CD4-positive, alpha-beta T cell (primary cell): ENCODE measurements at regions not wholly inside any gene's neighbourhood (a gene's known extent, or its start where the extent isn't known, plus 50 kb on each side); places are given as distances from the start of the nearest gene placed in this dataset.

Experiments used
- ATAC-seq: fragments of 200-7000 bp; cut with Tn5 transposase; one replicate; pipeline ENCODE4 v1.10.0; 2022; ENCODE audit warnings: mild to moderate bottlenecking; ENCODE audit not compliant: poor library complexity
- CTCF ChIA-PET: fragments of 350-600 bp; sonication (Branson Sonifier 250); formaldehyde crosslinking; loops from one replicate; lab custom pipeline; 2021; ENCODE audit warnings: antibody characterized with exemption, inconsistent platforms; lab: Charles Lee
- POLR2A ChIA-PET: fragments of 350-600 bp; sonication (Branson Sonifier 250); formaldehyde crosslinking; loops from one replicate; lab custom pipeline; 2021; ENCODE audit warnings: antibody characterized with exemption, inconsistent platforms; lab: Charles Lee
- DNase-seq, 14 experiments: peaks; one replicate each; pipeline ENCODE4 v3.0.0-alpha.2; 2013 to 2020; ENCODE audit warnings: mixed read lengths in 2 of 14
- H3K27ac ChIP-seq, 2 donors: one replicate each; pipeline versions ENCODE4 v1.5.1 to v1.7.0; 2013; ENCODE audit warnings: low read length in 2 of 2, low read depth in 1 of 2, mild to moderate bottlenecking in 1 of 2
- H3K27me3 ChIP-seq, 2 experiments: 1 replicate in 1 of 2; 2 replicates in 1 of 2; pipeline versions ENCODE4 v1.6.1 to v1.7.0; 2013; ENCODE audit warnings: low read length in 2 of 2, control low read depth in 1 of 2, mild to moderate bottlenecking in 1 of 2, moderate library complexity in 1 of 2; ENCODE audit not compliant: insufficient read depth in 2 of 2, control insufficient read depth in 1 of 2
- H3K36me3 ChIP-seq: one replicate; pipeline ENCODE4 v1.6.1; 2013; ENCODE audit warnings: low read length, control low read depth; ENCODE audit not compliant: insufficient read depth
- H3K4me1 ChIP-seq: one replicate; pipeline ENCODE4 v1.6.1; 2013; ENCODE audit warnings: low read length, control low read depth; ENCODE audit not compliant: insufficient read depth
- H3K4me3 ChIP-seq: one replicate; pipeline ENCODE4 v1.5.1; 2013; ENCODE audit warnings: mild to moderate bottlenecking, low read length, moderate library complexity
- H3K9me3 ChIP-seq, 2 experiments: 1 replicate in 1 of 2; 2 replicates in 1 of 2; pipeline versions ENCODE4 v1.6.1 to v1.7.0; 2013; ENCODE audit warnings: low read length in 2 of 2, mild to moderate bottlenecking in 2 of 2, control low read depth in 1 of 2, moderate library complexity in 1 of 2; ENCODE audit not compliant: control insufficient read depth in 1 of 2, insufficient read depth in 1 of 2
- H3K27ac Mint-ChIP-seq: one replicate; pipeline ENCODE4 v1.8.0; 2020; ENCODE audit warnings: mixed read lengths
- H3K27me3 Mint-ChIP-seq: one replicate; pipeline ENCODE4 v1.8.0; 2021; ENCODE audit warnings: mixed read lengths
- H3K36me3 Mint-ChIP-seq: one replicate; pipeline ENCODE4 v1.8.0; 2021; ENCODE audit warnings: low read depth, mixed read lengths
- H3K4me1 Mint-ChIP-seq: one replicate; pipeline ENCODE4 v1.8.0; 2021; ENCODE audit warnings: low read depth, mixed read lengths
- H3K4me3 Mint-ChIP-seq: one replicate; pipeline ENCODE4 v1.8.0; 2020; ENCODE audit warnings: mild to moderate bottlenecking, mixed read lengths
- H3K9me3 Mint-ChIP-seq: one replicate; pipeline ENCODE4 v1.8.0; 2020; ENCODE audit warnings: mixed read lengths
- CTCF ChIP-seq: fragments of 200-600 bp; IDR thresholded peaks from one replicate; pipeline ENCODE4 v1.8.0; 2022; ENCODE audit warnings: antibody characterized with exemption, mild to moderate bottlenecking
- intact Hi-C, 2 experiments: fragments of 100-400 bp; cut with DNase I in 1 of 2; cut with micrococcal nuclease in 1 of 2; formaldehyde crosslinking; loops; one replicate each; pipeline versions ENCODE4 v1.15.1 to v1.9.0; 2023 to 2025; cut with DNase I, micrococcal nuclease

- ATAC-seq = no peak
- intact Hi-C loops = no loop called here
- no peaks in the 10 kb centered on the region for H3K4me1 ChIP-seq
- H3K36me3 ChIP-seq = no peaks in the 10 kb centered on the region
- TF ChIP-seq CTCF = no peak
- Mint-ChIP-seq H3K27ac (no peak overlapping the region), H3K4me3 (no peak overlapping the region), H3K4me1 (no peaks in the 10 kb centered on the region), H3K36me3 (no peaks in the 10 kb centered on the region), H3K27me3 (no peaks in the 10 kb centered on the region), H3K9me3 (no peaks in the 10 kb centered on the region)
- no peaks in the 10 kb centered on the region for H3K9me3 ChIP-seq
- H3K27ac ChIP-seq = no peak overlapping the region
- CTCF ChIA-PET = no interaction called here
- POLR2A ChIA-PET = no interaction called here
- H3K4me3 ChIP-seq = no peak overlapping the region
- DNase-seq = no peak
- H3K27me3 ChIP-seq = no peaks in the 10 kb centered on the region
Measured at GRCh38 chr7:121555558-121555957, 159.4 kb upstream of the FAM3C start.

- intact Hi-C loops = loop anchor here (1.0 to 5.0 kb wide), 6 partner anchors 115 to 560 kb away; partner anchors contain the start of gene CPED1 (in 1 of the 2)
- peak; percentile 84 for TF ChIP-seq CTCF
- H3K27me3 Mint-ChIP-seq = no peaks in the 10 kb centered on the region
- no peaks in the 10 kb centered on the region for H3K4me1 Mint-ChIP-seq
- DNase-seq (peak in 4 of 14 experiments; percentile 11 to 73 (median 66)), ATAC-seq (peak; percentile 79)
- no peak overlapping the region for H3K4me3 Mint-ChIP-seq
- Histone ChIP-seq H3K36me3 (no peaks in the 10 kb centered on the region), H3K27ac (no peak overlapping the region), H3K4me1 (no peaks in the 10 kb centered on the region), H3K4me3 (no peak overlapping the region), H3K27me3 (no peaks in the 10 kb centered on the region), H3K9me3 (no peaks in the 10 kb centered on the region)
- ChIA-PET POLR2A (interaction anchor here (0.7 to 1.4 kb wide), 3 partner anchors 152 to 180 kb away, joined by 3 to 11 read pairs (median 5); partner anchors contain the start of gene FAM3C), CTCF (interaction anchor here (0.6 to 3.7 kb wide), 8 partner anchors 13 to 189 kb away, joined by 3 to 33 read pairs (median 4); partner anchors contain the start of gene FAM3C)
- H3K27ac Mint-ChIP-seq = no peak overlapping the region
- no peaks in the 10 kb centered on the region for H3K9me3 Mint-ChIP-seq
- H3K36me3 Mint-ChIP-seq = no peaks in the 10 kb centered on the region
Measured at GRCh38 chr7:121547544-121548092, 151.5 kb upstream of the FAM3C start.

- ChIA-PET POLR2A (interaction anchor here (0.7 to 1.4 kb wide), 3 partner anchors 151 to 180 kb away, joined by 3 to 11 read pairs (median 5); partner anchors contain the start of gene FAM3C), CTCF (interaction anchor here (0.6 to 3.7 kb wide), 7 partner anchors 13 to 189 kb away, joined by 3 to 33 read pairs (median 3); no protein-coding TSS in a partner anchor)
- Histone ChIP-seq H3K27me3 (no peaks in the 10 kb centered on the region), H3K9me3 (no peaks in the 10 kb centered on the region), H3K4me1 (no peaks in the 10 kb centered on the region), H3K4me3 (no peak overlapping the region), H3K27ac (no peak overlapping the region), H3K36me3 (no peaks in the 10 kb centered on the region)
- intact Hi-C loops = loop anchor here (1.0 to 5.0 kb wide), 5 partner anchors 115 to 560 kb away; partner anchors contain the start of gene CPED1 (in 1 of the 2)
- H3K27me3 Mint-ChIP-seq = no peaks in the 10 kb centered on the region
- H3K36me3 Mint-ChIP-seq = no peaks in the 10 kb centered on the region
- DNase-seq (no peak), ATAC-seq (no peak)
- H3K4me1 Mint-ChIP-seq = no peaks in the 10 kb centered on the region
- no peaks in the 10 kb centered on the region for H3K9me3 Mint-ChIP-seq
- H3K4me3 Mint-ChIP-seq = no peak overlapping the region
- TF ChIP-seq CTCF = no peak
- no peak overlapping the region for H3K27ac Mint-ChIP-seq
Measured at GRCh38 chr7:121546632-121547543, 150.8 kb upstream of the FAM3C start.
